DND-41 (cell line): ENCODE measurements at regions not wholly inside any gene's neighbourhood (a gene's known extent, or its start where the extent isn't known, plus 50 kb on each side); places are given as distances from the start of the nearest gene placed in this dataset.

ENCODE experiments used
- EZH2 ChIP-seq: IDR thresholded peaks from 3 replicates; pipeline ENCODE4 v1.6.1; 2012; ENCODE audit warnings: borderline replicate concordance, low read depth, mild to moderate bottlenecking, moderate library complexity, low read length, inconsistent platforms; ENCODE audit not compliant: severe bottlenecking
- TF ChIP-seq, protein P1 (sequence below): IDR thresholded peaks from 2 replicates; pipeline ENCODE4 v1.5.1; 2012; ENCODE audit warnings: borderline replicate concordance, low read length, moderate library complexity, mild to moderate bottlenecking; ENCODE audit not compliant: poor library complexity, severe bottlenecking; ENCODE audit errors: extremely low read depth

GRCh38 chr9:26112724-26113123 is 434.5 kb upstream of the TUSC1 start:
- TF ChIP-seq, protein P1, sequence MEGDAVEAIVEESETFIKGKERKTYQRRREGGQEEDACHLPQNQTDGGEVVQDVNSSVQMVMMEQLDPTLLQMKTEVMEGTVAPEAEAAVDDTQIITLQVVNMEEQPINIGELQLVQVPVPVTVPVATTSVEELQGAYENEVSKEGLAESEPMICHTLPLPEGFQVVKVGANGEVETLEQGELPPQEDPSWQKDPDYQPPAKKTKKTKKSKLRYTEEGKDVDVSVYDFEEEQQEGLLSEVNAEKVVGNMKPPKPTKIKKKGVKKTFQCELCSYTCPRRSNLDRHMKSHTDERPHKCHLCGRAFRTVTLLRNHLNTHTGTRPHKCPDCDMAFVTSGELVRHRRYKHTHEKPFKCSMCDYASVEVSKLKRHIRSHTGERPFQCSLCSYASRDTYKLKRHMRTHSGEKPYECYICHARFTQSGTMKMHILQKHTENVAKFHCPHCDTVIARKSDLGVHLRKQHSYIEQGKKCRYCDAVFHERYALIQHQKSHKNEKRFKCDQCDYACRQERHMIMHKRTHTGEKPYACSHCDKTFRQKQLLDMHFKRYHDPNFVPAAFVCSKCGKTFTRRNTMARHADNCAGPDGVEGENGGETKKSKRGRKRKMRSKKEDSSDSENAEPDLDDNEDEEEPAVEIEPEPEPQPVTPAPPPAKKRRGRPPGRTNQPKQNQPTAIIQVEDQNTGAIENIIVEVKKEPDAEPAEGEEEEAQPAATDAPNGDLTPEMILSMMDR, result no peak
- no peak for TF ChIP-seq EZH2
